HG02943 (cell line): ENCODE measurements at regions not wholly inside any gene's neighbourhood (a gene's known extent, or its start where the extent isn't known, plus 50 kb on each side); places are given as distances from the start of the nearest gene placed in this dataset.

Source experiments
- ATAC-seq: cut with Tn5 transposase; IDR thresholded peaks from one replicate; pipeline ENCODE4 v1.9.1; 2021; ENCODE audit warnings: mild to moderate bottlenecking, low read depth, moderate library complexity; ENCODE audit not compliant: unreplicated experiment

GRCh38 chr5:163619273-163619934, 114.0 kb downstream of the MAT2B start:
- no peak for ATAC-seq

GRCh38 chr5:163619951-163620350, 114.5 kb downstream of the MAT2B start:
- ATAC-seq: no peak

GRCh38 chr5:163622799-163623198, 117.4 kb downstream of the MAT2B start:
- no peak for ATAC-seq

GRCh38 chr5:163623524-163623923, 118.1 kb downstream of the MAT2B start:
- ATAC-seq: no peak

GRCh38 chr5:163623986-163624385, 118.6 kb downstream of the MAT2B start:
- no peak for ATAC-seq

- ATAC-seq: no peak
These were observed 119.0 kb downstream of the MAT2B start for GRCh38 chr5:163624431-163624830.

GRCh38 chr5:163626904-163627434, 121.5 kb downstream of the MAT2B start:
- no peak for ATAC-seq

- ATAC-seq: no peak
These were observed 126.4 kb downstream of the MAT2B start for GRCh38 chr5:163631856-163632255.

GRCh38 chr5:163633926-163634460, 128.6 kb downstream of the MAT2B start:
- ATAC-seq: no peak

- no peak for ATAC-seq
These were observed 130.2 kb downstream of the MAT2B start for GRCh38 chr5:163635631-163636030.

- no peak for ATAC-seq
These were observed 137.5 kb downstream of the MAT2B start for GRCh38 chr5:163642904-163643303.

GRCh38 chr5:163645421-163646416, 140.3 kb downstream of the MAT2B start:
- ATAC-seq: no peak

- ATAC-seq: no peak
These were observed 144.1 kb downstream of the MAT2B start for GRCh38 chr5:163649514-163649913.

- no peak for ATAC-seq
These were observed 148.1 kb downstream of the MAT2B start for GRCh38 chr5:163653526-163653925.

- ATAC-seq: no peak
These were observed 153.5 kb downstream of the MAT2B start for GRCh38 chr5:163658702-163659567.

- ATAC-seq: no peak
These were observed 154.1 kb downstream of the MAT2B start for GRCh38 chr5:163659568-163659902.

- ATAC-seq: no peak
These were observed 155.1 kb downstream of the MAT2B start for GRCh38 chr5:163660486-163660885.

- ATAC-seq: no peak
These were observed 155.9 kb downstream of the MAT2B start for GRCh38 chr5:163661360-163661759.

- ATAC-seq: no peak
These were observed 164.6 kb downstream of the MAT2B start for GRCh38 chr5:163670036-163670435.

GRCh38 chr5:163677092-163677491, 171.7 kb downstream of the MAT2B start:
- ATAC-seq: no peak
